ENCODE measurements at regions not wholly inside any gene's neighbourhood (a gene's known extent, or its start where the extent isn't known, plus 50 kb on each side); places are given as distances from the start of the nearest gene placed in this dataset.
"Not testable (repeated sequence)": the region's sequence is repeated elsewhere in the genome, so short reads cannot be mapped to it uniquely, and the experiment has no call there.

DNA sequence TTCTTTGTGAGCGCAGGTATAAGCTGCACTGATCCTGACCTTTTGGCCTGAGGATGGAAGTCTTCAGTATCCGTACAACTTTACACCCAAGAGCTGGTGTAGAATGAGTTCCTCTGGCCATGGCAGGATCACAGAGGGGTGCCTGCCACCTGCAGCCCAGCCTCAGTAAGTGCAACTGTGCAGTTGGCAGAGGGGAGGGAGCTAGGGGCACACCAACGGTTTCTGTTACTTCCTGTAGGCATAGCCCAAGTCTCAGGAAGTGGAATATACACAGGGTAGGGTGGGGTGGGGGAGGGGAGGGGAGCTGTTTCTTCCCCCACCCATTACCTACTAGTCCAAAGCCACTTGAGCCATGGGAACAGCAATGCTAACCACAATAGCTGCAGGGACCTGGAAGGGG is 85.4 kb upstream of the GBA3 start:
- no peak for TF ChIP-seq POLR2A (IDR thresholded peaks at IDR 0.05)
- TF ChIP-seq, protein P1, sequence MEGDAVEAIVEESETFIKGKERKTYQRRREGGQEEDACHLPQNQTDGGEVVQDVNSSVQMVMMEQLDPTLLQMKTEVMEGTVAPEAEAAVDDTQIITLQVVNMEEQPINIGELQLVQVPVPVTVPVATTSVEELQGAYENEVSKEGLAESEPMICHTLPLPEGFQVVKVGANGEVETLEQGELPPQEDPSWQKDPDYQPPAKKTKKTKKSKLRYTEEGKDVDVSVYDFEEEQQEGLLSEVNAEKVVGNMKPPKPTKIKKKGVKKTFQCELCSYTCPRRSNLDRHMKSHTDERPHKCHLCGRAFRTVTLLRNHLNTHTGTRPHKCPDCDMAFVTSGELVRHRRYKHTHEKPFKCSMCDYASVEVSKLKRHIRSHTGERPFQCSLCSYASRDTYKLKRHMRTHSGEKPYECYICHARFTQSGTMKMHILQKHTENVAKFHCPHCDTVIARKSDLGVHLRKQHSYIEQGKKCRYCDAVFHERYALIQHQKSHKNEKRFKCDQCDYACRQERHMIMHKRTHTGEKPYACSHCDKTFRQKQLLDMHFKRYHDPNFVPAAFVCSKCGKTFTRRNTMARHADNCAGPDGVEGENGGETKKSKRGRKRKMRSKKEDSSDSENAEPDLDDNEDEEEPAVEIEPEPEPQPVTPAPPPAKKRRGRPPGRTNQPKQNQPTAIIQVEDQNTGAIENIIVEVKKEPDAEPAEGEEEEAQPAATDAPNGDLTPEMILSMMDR (IDR thresholded peaks at IDR 0.05): no peak
- intact Hi-C loops (cut with DNase I; ENCODE audit: low total_unique reads): loop anchor here (10.0 kb wide), 1 partner anchor 203 kb away; no protein-coding TSS in a partner anchor
- no peak overlapping the region for H3K4me3 ChIP-seq (ENCODE audit: low read depth, poor library complexity, severe bottlenecking)
- WGBS, 2 donors: 30 to 39% methylated on average over 3 of the region's 3 CpGs
- DNase-seq (ENCODE audit: low spot score in 2 of 2): no peak

DNA sequence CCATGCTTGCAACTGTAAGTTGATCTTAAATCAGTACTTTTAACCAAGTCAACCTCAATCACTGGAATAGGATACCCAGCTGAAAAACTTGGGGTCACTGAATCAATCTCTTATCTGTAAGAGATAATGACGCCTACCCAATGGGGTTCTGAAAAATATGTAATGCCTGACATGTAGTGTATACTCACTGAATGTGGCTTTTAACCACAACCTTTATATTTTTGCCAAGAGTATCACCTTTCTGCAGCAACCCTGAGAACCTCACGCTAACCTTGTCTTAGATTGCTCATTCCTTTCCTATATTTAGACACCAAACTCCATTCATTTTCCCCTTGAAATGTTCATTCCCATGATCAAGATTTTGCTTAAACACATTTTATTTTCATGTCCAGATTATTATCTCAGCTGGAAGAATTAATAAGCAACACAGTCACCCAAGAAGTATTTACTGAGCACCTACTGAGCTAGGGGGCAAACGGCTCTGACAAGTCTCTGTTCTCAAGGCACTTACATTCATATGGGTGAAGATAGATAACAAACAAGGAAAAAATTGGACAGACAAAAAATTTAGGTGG is 82.7 kb upstream of the GBA3 start:
- WGBS, 2 donors: 62 to 75% methylated on average over 3 of the region's 3 CpGs
- DNase-seq (ENCODE audit: low spot score in 2 of 2); H3K4me3 ChIP-seq (ENCODE audit: low read depth, poor library complexity, severe bottlenecking): not testable (repeated sequence)
- intact Hi-C loops (cut with DNase I; ENCODE audit: low total_unique reads): loop anchor here (10.0 kb wide), 1 partner anchor 205 kb away; no protein-coding TSS in a partner anchor

DNA sequence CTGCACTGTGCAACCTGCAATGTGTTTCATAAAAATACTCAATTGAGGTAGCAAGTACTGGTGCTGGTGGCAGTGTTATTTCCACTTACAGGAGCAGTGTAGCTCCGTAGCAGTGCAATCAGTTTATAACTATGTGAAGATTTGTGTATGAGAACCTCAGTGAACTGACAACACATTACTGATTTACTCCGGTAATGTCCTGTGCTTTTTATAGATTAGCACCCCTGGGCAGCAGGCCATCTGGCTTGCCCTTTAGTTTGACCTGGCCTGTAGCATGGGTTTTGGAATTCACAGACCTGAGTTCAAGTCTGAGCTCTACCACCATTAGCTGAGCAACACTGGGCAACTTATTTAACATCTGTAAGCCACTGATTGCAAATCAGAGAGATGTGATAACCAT is 78.6 kb upstream of the GBA3 start:
- intact Hi-C loops (cut with DNase I; ENCODE audit: low total_unique reads): no loop called here
- H3K4me3 ChIP-seq (ENCODE audit: low read depth, poor library complexity, severe bottlenecking): no peak overlapping the region
- DNase-seq (ENCODE audit: low spot score in 2 of 2): no peak
- no peak for TF ChIP-seq POLR2A (IDR thresholded peaks at IDR 0.05)
- TF ChIP-seq, protein P1 (IDR thresholded peaks at IDR 0.05): no peak
- 63 to 72% methylated on average over 2 of the region's 2 CpGs for WGBS, 2 donors

DNA sequence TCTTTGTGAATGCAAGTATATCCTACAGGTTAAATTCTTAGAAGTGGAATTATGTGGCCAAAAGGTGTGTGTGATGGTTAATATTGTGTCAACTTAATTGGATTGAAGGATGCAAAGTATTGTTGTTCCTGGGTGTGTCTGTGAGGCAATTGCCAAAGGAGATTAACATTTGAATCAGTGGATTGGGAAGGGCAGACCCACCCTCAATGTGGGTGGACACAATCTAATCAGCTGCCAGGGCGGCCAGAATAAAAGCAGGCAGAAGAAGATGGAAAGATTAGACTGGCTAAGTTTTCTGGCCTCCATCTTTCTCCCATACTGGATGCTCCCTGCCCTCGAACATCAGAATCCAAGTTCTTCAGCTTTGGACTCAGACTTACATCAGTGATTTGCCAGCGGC is 76.2 kb upstream of the GBA3 start:
- intact Hi-C loops (cut with DNase I; ENCODE audit: low total_unique reads): no loop called here
- 83 to 86% methylated on average over 3 of the region's 3 CpGs for WGBS, 2 donors
- TF ChIP-seq POLR2A (IDR thresholded peaks at IDR 0.05): no peak
- TF ChIP-seq, protein P1 (IDR thresholded peaks at IDR 0.05): no peak
- DNase-seq (ENCODE audit: low spot score in 2 of 2): no peak
- H3K4me3 ChIP-seq (ENCODE audit: low read depth, poor library complexity, severe bottlenecking): no peak overlapping the region

DNA sequence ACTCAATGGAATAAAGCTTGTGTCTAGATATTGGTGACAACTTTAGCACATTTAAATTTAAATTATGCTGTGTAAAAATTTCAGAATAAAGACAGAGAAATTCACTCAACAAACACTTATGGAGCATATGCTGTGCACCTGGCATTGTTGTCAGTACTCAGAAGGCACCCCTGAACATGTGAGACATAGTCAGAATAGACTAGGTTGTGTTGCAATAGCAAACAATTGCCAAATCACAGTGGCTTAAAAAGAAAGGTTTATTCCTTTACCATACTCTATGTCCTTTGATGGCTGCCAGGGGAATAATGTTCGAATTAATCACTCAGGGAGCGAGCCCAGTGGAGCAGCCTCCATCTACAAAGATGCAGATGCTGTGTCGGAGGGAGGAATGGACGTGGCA is 72.6 kb upstream of the GBA3 start:
- H3K4me3 ChIP-seq (ENCODE audit: low read depth, poor library complexity, severe bottlenecking); DNase-seq (ENCODE audit: low spot score in 2 of 2); intact Hi-C loops (cut with DNase I; ENCODE audit: low total_unique reads): not testable (repeated sequence)
- 66 to 71% methylated on average over 4 of the region's 4 CpGs for WGBS, 2 donors

DNA sequence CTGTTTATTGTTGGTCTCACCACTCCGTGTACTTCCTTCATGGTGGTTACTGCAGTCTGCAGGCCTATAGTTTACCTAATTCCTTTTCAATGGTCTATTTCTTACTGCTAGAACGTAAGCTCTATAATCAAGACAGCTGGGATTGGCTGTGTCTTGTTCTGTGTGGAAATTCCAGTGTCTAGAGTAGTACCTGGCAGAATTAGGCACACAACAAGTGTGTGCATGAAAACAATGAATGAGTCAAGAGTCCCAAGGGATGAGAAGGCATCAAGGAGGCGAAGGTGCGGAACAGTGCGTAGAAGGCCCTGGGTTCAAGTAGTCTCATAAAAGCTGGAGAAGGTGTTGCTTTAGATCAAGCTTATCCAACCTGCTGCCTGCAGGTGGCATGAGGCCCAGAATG is 70.8 kb upstream of the GBA3 start:
- 84 to 90% methylated on average over 5 of the region's 5 CpGs for WGBS, 2 donors
- H3K4me3 ChIP-seq (ENCODE audit: low read depth, poor library complexity, severe bottlenecking); intact Hi-C loops (cut with DNase I; ENCODE audit: low total_unique reads); DNase-seq (ENCODE audit: low spot score in 2 of 2): not testable (repeated sequence)

DNA sequence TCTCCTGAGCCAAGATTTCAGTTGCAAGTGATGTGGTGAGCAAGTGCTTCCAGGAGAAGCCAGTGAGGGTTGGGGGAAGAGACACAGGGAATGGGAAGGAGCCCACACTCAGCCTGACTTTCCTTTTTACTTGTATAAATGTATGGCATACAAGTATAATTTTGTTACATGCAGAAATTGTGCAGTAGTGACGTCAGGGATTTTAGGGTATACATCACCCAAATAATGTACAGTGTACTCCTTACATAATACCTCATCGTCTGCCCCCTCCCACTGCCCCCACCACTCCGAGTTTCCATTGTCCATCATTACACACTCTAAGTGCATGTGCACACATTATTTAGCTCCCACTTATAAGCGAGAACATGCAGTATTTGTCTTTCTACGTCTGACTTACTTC is 68.7 kb upstream of the GBA3 start:
- intact Hi-C loops (cut with DNase I; ENCODE audit: low total_unique reads); H3K4me3 ChIP-seq (ENCODE audit: low read depth, poor library complexity, severe bottlenecking); DNase-seq (ENCODE audit: low spot score in 2 of 2): not testable (repeated sequence)
- 87 to 88% methylated on average over 5 of the region's 5 CpGs for WGBS, 2 donors

DNA sequence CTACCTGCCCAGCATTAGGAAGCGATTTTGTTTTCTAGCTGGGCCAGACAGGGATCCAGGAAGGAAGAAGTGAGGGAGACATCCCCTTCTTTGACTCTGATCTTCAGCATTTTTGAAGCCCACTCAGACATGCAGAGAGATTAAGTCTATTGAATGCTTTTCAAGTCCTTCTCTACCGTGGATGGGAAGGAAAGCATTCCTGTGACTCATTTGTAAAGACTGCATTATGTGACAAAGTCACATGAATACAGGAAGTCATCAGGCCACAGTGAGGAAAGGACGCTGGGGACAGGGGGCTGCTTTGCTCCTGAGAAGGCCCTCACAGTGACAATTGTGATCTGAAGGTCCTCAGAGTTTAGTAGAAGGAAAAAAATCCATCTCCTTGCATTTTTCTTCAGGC is 67.4 kb upstream of the GBA3 start:
- no peak overlapping the region for H3K4me3 ChIP-seq (ENCODE audit: low read depth, poor library complexity, severe bottlenecking)
- no peak for TF ChIP-seq POLR2A (IDR thresholded peaks at IDR 0.05)
- TF ChIP-seq, protein P1 (IDR thresholded peaks at IDR 0.05): no peak
- 46 to 49% methylated on average over 3 of the region's 3 CpGs for WGBS, 2 donors
- intact Hi-C loops (cut with DNase I; ENCODE audit: low total_unique reads): no loop called here
- no peak for DNase-seq (ENCODE audit: low spot score in 2 of 2)

DNA sequence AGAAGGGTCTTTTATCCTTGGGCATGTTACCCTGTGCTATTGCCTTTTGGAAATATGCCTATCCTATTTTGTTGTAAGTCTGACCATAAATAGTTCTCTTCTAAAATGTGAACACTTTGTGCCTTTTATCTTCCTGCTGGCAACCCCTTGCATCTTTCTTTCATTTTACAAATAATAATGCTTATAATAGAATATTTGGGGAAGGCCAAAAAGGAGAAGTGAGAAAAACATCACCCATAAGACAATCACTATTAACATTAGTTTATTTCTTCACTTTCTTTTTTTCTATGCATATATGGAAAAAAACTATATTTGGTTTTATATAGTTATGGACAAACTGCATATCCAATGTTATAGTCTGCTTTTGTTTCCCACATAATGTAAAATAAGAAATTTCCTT is 64.9 kb upstream of the GBA3 start:
- intact Hi-C loops (cut with DNase I; ENCODE audit: low total_unique reads); H3K4me3 ChIP-seq (ENCODE audit: low read depth, poor library complexity, severe bottlenecking); DNase-seq (ENCODE audit: low spot score in 2 of 2): not testable (repeated sequence)

DNA sequence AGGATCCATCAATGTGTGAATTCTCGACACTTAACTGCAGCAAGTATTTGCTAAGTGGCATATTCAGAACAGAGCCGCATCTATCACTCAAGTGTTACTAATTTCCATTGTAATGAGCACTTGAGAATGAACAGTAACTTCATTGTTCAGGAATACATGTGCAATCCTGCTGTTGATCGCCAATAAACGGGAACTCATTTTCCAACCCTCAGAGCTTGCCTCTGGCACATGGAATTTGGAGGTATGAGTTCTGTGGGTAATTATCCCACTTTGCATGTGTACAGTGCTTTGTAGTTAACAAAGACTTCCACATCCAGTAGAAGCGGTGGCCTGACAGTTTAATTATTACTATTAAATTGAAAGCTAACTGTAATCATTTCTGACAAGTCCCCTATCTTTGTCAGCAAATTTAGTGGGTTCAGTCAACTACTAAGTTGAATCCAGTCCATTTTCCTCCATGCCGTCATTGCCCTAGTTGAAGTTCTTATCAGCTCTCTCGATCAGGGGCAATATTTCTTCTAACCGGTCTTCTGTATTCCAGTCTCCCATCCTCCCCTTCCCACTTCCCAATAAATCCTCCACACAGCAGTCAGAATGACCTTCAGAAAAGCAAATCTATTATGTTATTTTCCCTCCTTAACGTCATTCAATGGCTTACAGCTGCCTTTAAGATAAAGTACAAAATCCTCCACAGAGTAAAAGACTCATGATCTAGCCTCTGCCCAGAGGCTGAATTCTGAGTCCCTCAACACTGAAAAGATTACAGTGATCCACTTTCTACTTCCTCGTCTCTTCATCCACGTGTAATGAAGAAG is 62.4 kb upstream of the GBA3 start:
- DNase-seq (ENCODE audit: low spot score in 2 of 2); intact Hi-C loops (cut with DNase I; ENCODE audit: low total_unique reads); H3K4me3 ChIP-seq (ENCODE audit: low read depth, poor library complexity, severe bottlenecking): not testable (repeated sequence)
- WGBS, 2 donors: 40 to 43% methylated on average over 11 of the region's 11 CpGs

DNA sequence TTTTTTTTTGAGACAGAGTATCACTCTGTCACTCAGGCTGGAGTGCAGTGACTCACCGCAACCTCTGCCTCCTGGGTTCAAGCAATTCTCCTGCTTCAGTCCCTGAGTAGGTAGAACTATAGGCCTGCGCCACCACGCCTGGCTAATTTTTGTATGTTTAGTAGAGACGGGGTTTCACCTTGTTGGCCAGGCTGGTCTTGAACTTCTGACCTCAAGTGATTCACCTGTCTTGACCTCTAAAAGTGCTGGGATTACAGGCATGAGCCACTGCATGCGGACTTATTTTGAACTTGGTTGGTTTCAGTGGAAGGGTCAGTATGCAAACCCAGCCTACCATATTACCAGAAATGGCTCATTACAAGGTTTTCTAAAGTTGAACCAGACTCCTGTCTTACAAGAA is 61.6 kb upstream of the GBA3 start:
- WGBS, 2 donors: 95 to 96% methylated on average over 5 of the region's 5 CpGs
- intact Hi-C loops (cut with DNase I; ENCODE audit: low total_unique reads); DNase-seq (ENCODE audit: low spot score in 2 of 2); H3K4me3 ChIP-seq (ENCODE audit: low read depth, poor library complexity, severe bottlenecking): not testable (repeated sequence)
